Activated CD4-positive, CD25-positive, alpha-beta regulatory T cell treated with anti-CD3 and anti-CD28 coated beads, Interleukin-2, amount 50 U/mL, for 24 hours (primary cell): ENCODE measurements at regions not wholly inside any gene's neighbourhood (a gene's known extent, or its start where the extent isn't known, plus 50 kb on each side); places are given as distances from the start of the nearest gene placed in this dataset.
"Not testable (repeated sequence)": the region's sequence is repeated elsewhere in the genome, so short reads cannot be mapped to it uniquely, and the experiment has no call there.

Experiments
- ATAC-seq, 2 donors: fragments of 150-1000 bp; cut with Tn5 transposase; one replicate each; pipeline ENCODE4 v1.10.0; 2021; ENCODE audit warnings: mild to moderate bottlenecking in 1 of 2, moderate library complexity in 1 of 2

DNA sequence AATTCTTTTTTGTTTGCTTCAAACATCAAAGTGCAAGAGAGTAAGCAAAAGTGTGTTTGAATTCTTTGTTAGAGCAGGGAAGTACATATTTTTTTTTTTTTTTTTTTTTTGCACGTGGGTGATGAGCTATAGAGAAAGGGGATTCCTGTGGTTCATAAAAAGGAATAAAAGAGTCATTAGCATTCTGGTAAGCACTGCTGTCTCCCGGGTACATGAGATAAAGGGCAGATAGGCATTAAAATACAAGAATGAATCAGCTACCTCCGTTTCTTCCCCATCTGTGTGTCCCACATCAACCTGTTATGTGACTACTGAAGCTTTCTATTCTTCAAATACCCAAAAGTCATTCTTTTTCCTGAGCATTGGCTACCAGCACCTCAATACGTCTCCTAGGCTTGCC lies 102.4 kb upstream of the SEMA3D start:
- ATAC-seq: no peak

DNA sequence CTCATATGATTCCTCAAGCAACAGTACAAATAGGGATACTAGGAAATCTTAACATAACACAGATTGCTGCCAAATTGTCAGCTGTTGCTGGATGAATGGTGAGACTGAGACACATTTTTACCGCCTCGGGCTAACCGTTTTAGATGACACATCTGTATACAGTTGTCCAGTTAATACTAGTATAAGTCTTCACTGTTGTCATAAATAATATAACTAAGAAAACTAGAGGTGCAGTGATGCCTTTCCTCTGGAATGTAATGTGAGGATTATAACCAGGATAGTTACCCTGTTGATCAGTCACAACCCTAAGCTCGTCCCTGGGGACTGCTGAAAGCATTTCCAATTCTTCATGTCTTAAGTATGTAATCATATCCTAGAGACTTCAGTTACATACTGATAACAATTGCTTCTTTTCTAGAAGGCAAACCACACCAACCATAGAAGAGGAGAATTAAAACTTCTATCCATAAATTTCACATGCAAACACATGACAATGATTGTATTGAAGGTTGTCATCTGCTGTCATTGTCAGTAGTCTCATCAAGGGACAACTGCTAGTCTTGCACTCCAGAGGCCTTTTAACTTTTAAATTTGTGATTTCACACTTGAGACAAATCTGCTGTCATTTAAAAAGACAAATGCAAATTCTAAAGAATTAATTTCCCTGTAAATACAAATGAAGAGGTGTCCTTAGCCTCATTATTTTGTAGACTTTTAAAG lies 100.4 kb upstream of the SEMA3D start:
- no peak for ATAC-seq

DNA sequence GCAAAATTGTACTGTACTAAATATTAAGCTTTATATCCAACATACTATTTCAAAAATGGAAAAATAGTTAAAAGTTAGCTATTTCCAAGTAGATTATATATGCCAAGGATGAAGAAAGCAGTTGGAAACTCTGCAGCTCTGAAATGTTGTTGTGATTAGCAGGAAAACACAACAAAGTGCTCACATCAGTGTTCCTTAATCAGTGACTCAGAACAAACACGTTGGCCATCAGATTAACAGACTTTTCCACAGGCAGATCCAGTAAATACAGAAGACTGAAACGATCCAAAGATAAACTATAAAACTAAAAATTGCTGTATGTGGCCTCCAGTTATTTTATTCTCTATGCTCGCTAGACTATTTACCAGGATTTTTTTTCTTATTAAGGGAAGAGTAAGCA lies 99.6 kb upstream of the SEMA3D start:
- ATAC-seq: no peak

DNA sequence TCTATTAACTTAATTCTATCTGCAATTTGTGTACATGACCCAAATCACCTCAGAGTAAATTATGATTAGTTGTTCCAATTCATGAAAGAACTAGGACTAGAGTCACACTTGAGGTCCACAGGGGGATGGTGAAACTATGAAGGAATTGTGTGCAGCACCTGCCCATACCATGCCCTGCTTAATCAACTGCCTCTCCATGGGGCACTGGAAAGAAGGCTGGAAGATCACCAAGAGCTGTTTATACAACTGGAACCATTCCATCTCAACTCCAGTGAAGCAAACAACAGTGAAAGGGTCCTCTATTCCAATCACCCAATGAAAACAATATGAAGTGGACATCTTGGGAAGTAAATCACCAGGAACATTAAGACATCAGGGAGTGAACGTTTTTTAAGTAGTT lies 98.7 kb upstream of the SEMA3D start:
- ATAC-seq: no peak

DNA sequence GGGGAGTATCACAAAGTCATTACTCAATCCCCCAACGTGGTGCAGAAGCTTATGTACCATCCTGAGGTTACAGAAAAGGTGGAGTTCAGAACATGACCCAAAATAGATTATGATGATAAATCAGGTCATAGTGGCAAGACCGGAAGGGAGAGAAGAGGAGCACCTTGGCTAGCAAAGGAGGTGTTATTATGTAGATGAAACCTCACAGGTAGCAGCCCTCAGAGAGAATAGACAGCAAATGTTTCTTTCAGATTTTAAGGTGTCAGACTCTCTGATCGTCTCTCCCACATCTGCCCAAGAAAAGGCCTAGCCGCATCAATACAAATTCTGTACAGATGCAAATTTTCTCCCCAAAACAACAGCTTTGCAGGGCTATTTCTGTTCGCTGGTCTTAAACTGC lies 88.3 kb upstream of the SEMA3D start:
- ATAC-seq: no peak

DNA sequence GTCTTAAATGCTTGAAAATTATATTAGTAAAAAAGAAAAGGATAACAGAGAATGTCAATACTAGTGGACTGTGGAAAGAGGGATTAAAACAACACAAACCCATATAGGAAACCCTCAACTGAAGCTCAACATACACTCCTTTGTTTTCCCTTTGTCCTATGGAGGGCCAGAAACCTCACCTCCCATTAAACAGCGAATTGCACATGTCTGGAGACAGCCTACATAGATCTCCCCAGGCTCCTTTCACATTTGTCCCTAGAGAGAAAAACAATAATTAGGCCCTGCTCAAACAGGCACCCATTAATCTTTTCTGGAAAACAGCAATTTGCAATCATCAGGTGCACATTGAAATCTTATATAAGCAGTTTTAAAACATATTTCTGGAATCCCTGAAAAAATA lies 87.6 kb upstream of the SEMA3D start:
- ATAC-seq: no peak

DNA sequence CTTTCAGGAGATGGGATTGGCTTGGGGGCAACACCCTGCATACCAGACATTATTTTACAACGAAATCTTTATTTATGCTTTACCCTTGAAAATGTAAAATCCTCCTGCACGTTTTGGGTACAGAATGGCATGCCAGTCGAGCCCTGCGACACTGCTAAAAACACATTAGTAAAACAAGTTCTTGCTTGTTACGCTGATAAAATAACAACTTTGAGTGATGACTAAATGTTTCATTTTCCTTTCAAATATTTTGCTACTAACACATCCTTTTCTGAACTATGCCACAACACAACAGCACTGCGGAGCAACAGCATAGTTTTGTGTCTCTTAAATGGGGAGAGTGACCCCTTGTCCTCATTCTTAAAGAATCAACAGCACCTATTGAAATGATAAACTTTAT lies 76.0 kb upstream of the SEMA3D start:
- no peak for ATAC-seq

DNA sequence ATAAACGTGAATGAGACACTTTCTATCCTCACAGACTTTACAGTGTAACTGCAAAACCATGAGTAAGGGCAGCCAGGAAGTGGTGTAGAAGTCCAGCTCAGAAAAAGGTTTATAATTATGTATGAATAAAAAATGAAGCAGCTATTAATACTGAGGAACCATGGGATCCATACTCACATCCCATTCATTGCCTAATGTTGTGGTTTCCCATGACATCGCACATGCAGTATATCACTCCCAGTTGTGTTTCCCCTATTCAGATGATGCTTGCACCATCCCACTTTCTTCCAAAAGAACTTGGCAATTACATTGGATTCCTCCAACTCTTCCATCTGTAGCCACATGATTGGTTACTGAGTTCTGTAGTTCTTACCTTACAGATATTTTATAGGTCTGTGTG lies 74.5 kb upstream of the SEMA3D start:
- no peak for ATAC-seq

DNA sequence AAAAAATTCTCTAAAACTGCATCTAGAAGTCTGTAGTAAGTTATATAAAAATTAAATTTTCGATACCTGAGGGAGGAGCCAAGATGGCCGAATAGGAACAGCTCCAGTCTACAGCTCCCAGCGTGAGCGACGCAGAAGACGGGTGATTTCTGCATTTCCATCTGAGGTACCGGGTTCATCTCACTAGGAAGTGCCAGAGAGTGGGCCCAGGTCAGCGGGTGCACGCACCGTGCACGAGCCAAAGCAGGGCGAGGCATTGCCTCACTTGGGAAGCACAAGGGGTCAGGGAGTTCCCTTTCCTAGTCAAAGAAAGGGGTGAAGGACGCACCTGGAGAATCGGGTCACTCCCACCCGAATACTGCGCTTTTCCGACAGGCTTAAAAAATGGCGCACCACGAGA lies 62.9 kb upstream of the SEMA3D start:
- ATAC-seq: not testable (repeated sequence)

DNA sequence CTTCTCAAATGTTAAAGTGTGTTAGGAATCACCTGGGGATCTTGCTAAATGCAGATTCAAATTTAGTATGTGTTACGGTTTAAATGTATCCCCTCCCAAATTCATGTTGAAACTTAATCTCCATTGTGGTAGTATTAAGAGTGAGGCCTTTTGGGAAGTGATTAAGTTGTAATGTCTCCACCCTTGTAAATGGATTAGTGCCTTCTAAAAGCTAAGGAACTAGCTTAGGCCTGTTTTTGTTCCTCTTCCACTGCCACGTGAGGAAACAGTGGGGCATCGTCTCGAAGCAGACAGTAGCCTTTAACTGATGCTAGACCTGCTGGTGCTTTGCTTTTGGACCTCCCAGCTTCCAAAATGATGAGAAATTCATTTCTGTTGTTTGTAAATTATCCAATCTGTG lies 52.3 kb upstream of the SEMA3D start:
- ATAC-seq: no peak

DNA sequence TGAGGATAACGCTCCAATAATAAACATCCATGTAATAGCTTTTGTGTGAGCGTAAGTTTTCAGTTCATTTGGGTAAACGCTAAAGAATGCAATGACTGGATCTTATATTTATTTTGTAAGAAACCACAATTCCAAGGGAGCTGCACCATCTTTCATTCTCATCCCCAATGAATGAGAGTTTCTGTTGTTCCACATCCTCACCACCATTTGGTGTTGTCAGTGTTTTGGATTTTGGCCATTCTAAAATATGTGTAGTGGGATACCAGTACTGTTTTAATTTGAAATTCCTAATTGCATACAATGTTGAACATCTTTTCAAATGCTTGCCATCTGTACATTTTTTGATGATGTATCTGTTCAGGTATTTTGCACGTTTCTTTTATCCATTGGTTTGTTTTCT lies 50.9 kb upstream of the SEMA3D start:
- ATAC-seq: no peak
